HCT116 (cell line): ENCODE measurements at regions not wholly inside any gene's neighbourhood (a gene's known extent, or its start where the extent isn't known, plus 50 kb on each side); places are given as distances from the start of the nearest gene placed in this dataset.
"Not testable (repeated sequence)": the region's sequence is repeated elsewhere in the genome, so short reads cannot be mapped to it uniquely, and the experiment has no call there.

Source experiments
- ATAC-seq: fragments of 200-7000 bp; cut with Tn5 transposase; 2 replicates; pipeline ENCODE4 v1.9.1; 2020; ENCODE audit warnings: mild to moderate bottlenecking, moderate library complexity
- BruUV-seq: library from RNA; stranded (reverse); fragments of 400-500 nt; replicated peaks from 2 replicates; lab custom pipeline; 2021; lab: Mats Ljungman, UMichigan
- CTCF ChIA-PET: fragments of 300-600 bp; sonication (Branson Sonifier 250); formaldehyde crosslinking; loops from one replicate; lab custom pipeline; 2021; ENCODE audit warnings: antibody characterized with exemption; lab: Charles Lee
- POLR2A ChIA-PET: fragments of 300-600, 350-600 bp; sonication (Branson Sonifier 250); formaldehyde crosslinking; loops from one replicate; lab custom pipeline; 2021; ENCODE audit warnings: antibody characterized with exemption; lab: Charles Lee
- RAD21 ChIA-PET, 2 experiments: fragments of 300-600 bp; sonication (Branson Sonifier 250); formaldehyde crosslinking; loops; one replicate each; lab custom pipeline; 2023; ENCODE audit warnings: low total read pairs in 2 of 2; ENCODE audit not compliant: uncharacterized antibody in 2 of 2, unreplicated experiment in 2 of 2, low non-redundant PET in 1 of 2; lab: Charles Lee
- DNase-seq: peaks from one replicate; pipeline ENCODE4 v3.0.0-alpha.2; 2010; ENCODE audit warnings: low read depth, low spot score
- H2AFZ ChIP-seq: fragments of 200-600 bp; shearing (Covaris generic), sonication (generic); 2 replicates; pipeline ENCODE4 v1.6.1; 2017; ENCODE audit warnings: low read depth, mixed run types, mixed read lengths, antibody characterized with exemption, low read length; ENCODE audit not compliant: poor library complexity, severe bottlenecking
- H3K27ac ChIP-seq: 2 replicates; pipeline ENCODE4 v1.5.1; 2012; ENCODE audit warnings: low read depth, low read length
- H3K27me3 ChIP-seq: fragments of 200-600 bp; sonication (generic); 2 replicates; pipeline ENCODE4 v1.6.1; 2016; ENCODE audit warnings: mixed run types, low read length, mixed read lengths; ENCODE audit not compliant: insufficient read depth
- H3K36me3 ChIP-seq, 2 experiments: fragments of 200-500 bp in 1 of 2; fragments of 200-600 bp in 1 of 2; sonication (Bioruptor generic) in 1 of 2; sonication (generic) in 1 of 2; 2 replicates each; pipeline versions ENCODE4 v1.5.1 to v1.6.1; 2014 to 2016; ENCODE audit warnings: low read length in 2 of 2, inconsistent platforms in 1 of 2, mixed read lengths in 1 of 2, mixed run types in 1 of 2; ENCODE audit not compliant: insufficient read depth in 2 of 2, control insufficient read depth in 1 of 2
- H3K4me1 ChIP-seq, 2 experiments: fragments of 200-600 bp in 1 of 2; sonication (generic) in 1 of 2; 2 replicates each; pipeline versions ENCODE4 v1.5.1 to v1.6.1; 2012 to 2017; ENCODE audit warnings: low read length in 2 of 2, inconsistent platforms in 1 of 2, mild to moderate bottlenecking in 1 of 2, mixed read lengths in 1 of 2, mixed run types in 1 of 2, moderate library complexity in 1 of 2; ENCODE audit not compliant: insufficient read depth in 2 of 2, control insufficient read depth in 1 of 2
- H3K4me2 ChIP-seq: fragments of 200-600 bp; sonication (generic); 2 replicates; pipeline ENCODE4 v1.6.1; 2017; ENCODE audit warnings: mixed run types, low read length, mixed read lengths
- H3K4me3 ChIP-seq, 2 experiments: fragments of 200-600 bp in 1 of 2; sonication (generic) in 1 of 2; replicated peaks in 1 of 2; 2 replicates each; pipeline ENCODE4 v1.5.1; 2011 to 2016; ENCODE audit warnings: low read length in 2 of 2, control low read depth in 1 of 2, low read depth in 1 of 2, mild to moderate bottlenecking in 1 of 2, mixed read lengths in 1 of 2, mixed run types in 1 of 2
- H3K79me2 ChIP-seq: fragments of 200-600 bp; sonication (generic); 2 replicates; pipeline ENCODE4 v1.6.1; 2017; ENCODE audit warnings: mild to moderate bottlenecking, mixed run types, low read length, moderate library complexity, mixed read lengths; ENCODE audit not compliant: insufficient read depth
- H3K9ac ChIP-seq: fragments of 200-600 bp; sonication (generic); 2 replicates; pipeline ENCODE4 v1.6.1; 2016; ENCODE audit warnings: low read length, mixed read lengths
- H3K9me2 ChIP-seq: fragments of 200-600 bp; sonication (generic), shearing (Covaris generic); 2 replicates; pipeline ENCODE4 v1.6.1; 2017; ENCODE audit warnings: mixed run types, mild to moderate bottlenecking, moderate library complexity; ENCODE audit not compliant: insufficient read depth
- H3K9me3 ChIP-seq, 2 experiments: fragments of 200-500 bp in 1 of 2; fragments of 200-600 bp in 1 of 2; sonication (Bioruptor generic) in 1 of 2; sonication (generic) in 1 of 2; 2 replicates each; pipeline ENCODE4 v1.6.1; 2014 to 2017; ENCODE audit warnings: low read length in 2 of 2, mixed read lengths in 2 of 2, inconsistent platforms in 1 of 2, low read depth in 1 of 2, mild to moderate bottlenecking in 1 of 2, mixed run types in 1 of 2, moderate library complexity in 1 of 2; ENCODE audit not compliant: control insufficient read depth in 1 of 2, insufficient read depth in 1 of 2
- H4K20me1 ChIP-seq: fragments of 200-600 bp; sonication (generic), shearing (Covaris generic); 2 replicates; pipeline ENCODE4 v1.6.1; 2017; ENCODE audit warnings: mixed run types, mild to moderate bottlenecking, moderate library complexity; ENCODE audit not compliant: insufficient read depth
- CBX3 ChIP-seq: IDR thresholded peaks from 2 replicates; pipeline ENCODE4 v1.6.1; 2012; ENCODE audit warnings: low read depth
- CEBPB ChIP-seq: IDR thresholded peaks from 2 replicates; pipeline ENCODE4 v1.6.1; 2012; ENCODE audit warnings: low read depth
- ELF1 ChIP-seq: IDR thresholded peaks from 2 replicates; pipeline ENCODE4 v1.6.1; 2012; ENCODE audit warnings: low read depth, borderline replicate concordance
- EZH2phosphoT487 ChIP-seq: fragments of 200-600 bp; IDR thresholded peaks from 2 replicates; pipeline ENCODE4 v1.6.1; 2018; ENCODE audit warnings: antibody characterized with exemption, borderline replicate concordance
- FOSL1 ChIP-seq: IDR thresholded peaks from 2 replicates; pipeline ENCODE4 v1.6.1; 2012; ENCODE audit warnings: low read depth
- JUND ChIP-seq: IDR thresholded peaks from 2 replicates; pipeline ENCODE4 v1.6.1; 2012
- POLR2A ChIP-seq: IDR thresholded peaks from 2 replicates; pipeline ENCODE4 v1.7.0; 2011; ENCODE audit warnings: borderline replicate concordance; ENCODE audit not compliant: insufficient read depth, insufficient read length; ENCODE audit errors: extremely low read depth
- POLR2AphosphoS5 ChIP-seq: IDR thresholded peaks from 2 replicates; pipeline ENCODE4 v1.6.1; 2011; ENCODE audit warnings: mild to moderate bottlenecking, low read depth, low read length, moderate library complexity
- SIN3A ChIP-seq: IDR thresholded peaks from 2 replicates; pipeline ENCODE4 v1.6.1; 2012; ENCODE audit warnings: low read depth
- TCF7L2 ChIP-seq: IDR thresholded peaks from 2 replicates; pipeline ENCODE4 v1.7.0; 2011; ENCODE audit warnings: borderline replicate concordance, inconsistent platforms; ENCODE audit not compliant: insufficient read depth, insufficient read length; ENCODE audit errors: extremely low read depth
- ZFX ChIP-seq: fragments of 450-650 bp; IDR thresholded peaks from 2 replicates; pipeline ENCODE4 v1.6.1; 2017
- ZNF274 ChIP-seq: fragments of 200-500 bp; sonication (Bioruptor generic); IDR thresholded peaks from 2 replicates; pipeline ENCODE4 v1.6.1; 2014; ENCODE audit warnings: mild to moderate bottlenecking, low read depth, low read length, inconsistent platforms
- intact Hi-C: fragments of 100-400 bp; cut with micrococcal nuclease; formaldehyde crosslinking; loops from 2 replicates; pipeline ENCODE4 v1.10.0; 2022
- TF ChIP-seq, protein P1 (sequence below): IDR thresholded peaks from 2 replicates; pipeline ENCODE4 v1.6.1; 2011; ENCODE audit warnings: mild to moderate bottlenecking, low read length, moderate library complexity; ENCODE audit not compliant: insufficient replicate concordance; ENCODE audit errors: extremely low read depth
- TF ChIP-seq, protein P2 (sequence below): IDR thresholded peaks from 2 replicates; pipeline ENCODE4 v1.6.1; 2012

DNA sequence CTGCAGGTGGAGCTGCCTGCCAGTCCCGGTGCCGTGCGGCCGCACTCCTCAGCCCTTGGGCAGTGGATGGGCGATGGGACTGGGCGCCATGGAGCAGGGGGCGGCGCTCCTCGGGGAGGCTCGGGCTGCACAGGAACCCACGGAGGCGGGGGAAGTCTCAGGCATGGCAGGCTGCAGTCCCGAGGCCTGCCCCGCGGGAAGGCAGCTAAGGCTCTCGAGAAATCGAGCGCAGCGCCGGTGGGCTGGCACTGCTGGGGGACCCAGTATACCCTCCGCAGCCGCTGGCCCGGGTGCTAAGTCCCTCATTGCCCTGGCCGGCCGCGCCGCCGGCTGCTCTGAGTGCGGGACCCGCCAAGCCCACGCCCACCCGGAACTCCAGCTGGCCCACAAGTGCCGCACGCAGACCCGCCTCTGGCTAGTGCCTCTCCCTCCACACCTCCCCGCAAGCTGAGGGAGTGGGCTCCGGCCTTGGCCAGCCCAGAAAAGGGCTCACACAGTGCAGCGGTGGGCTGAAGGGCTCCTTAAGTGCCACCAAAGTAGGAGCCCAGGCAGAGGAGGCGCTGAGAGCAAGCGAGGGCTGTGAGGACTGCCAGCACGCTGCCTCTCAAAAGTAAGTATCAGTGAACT lies 875.8 kb downstream of the LRFN5 start:
- H3K27me3 ChIP-seq, H3K4me1 ChIP-seq, H2AFZ ChIP-seq, H3K27ac ChIP-seq, H4K20me1 ChIP-seq, H3K4me3 ChIP-seq, H3K79me2 ChIP-seq, CTCF ChIA-PET, H3K9me3 ChIP-seq, BruUV-seq, H3K4me2 ChIP-seq, H3K9me2 ChIP-seq, DNase-seq, intact Hi-C loops, POLR2A ChIA-PET, H3K9ac ChIP-seq, RAD21 ChIA-PET, H3K36me3 ChIP-seq, ATAC-seq: not testable (repeated sequence)

DNA sequence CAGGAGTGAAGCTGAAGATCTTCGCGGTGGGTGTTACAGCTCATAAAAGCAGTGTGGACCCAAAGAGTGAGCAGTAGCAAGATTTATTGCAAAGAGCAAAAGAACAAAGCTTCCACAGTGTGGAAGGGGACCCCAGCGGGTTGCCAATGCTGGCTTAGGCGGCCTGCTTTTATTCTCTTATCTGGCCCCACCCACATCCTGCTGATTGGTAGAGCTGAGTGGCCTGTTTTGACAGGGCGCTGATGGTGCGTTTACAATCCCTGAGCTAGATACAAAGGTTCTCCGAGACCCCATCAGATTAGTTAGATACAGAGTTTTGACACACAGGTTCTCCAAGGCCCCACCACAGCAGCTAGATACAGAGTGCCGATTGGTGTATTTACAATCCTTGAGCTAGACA lies 875.0 kb downstream of the LRFN5 start:
- H3K27me3 ChIP-seq, H3K4me1 ChIP-seq, intact Hi-C loops, CTCF ChIA-PET, H3K27ac ChIP-seq, RAD21 ChIA-PET, H3K9me3 ChIP-seq, BruUV-seq, H3K9ac ChIP-seq, H3K9me2 ChIP-seq, H4K20me1 ChIP-seq, H2AFZ ChIP-seq, H3K4me3 ChIP-seq, H3K4me2 ChIP-seq, ATAC-seq, H3K36me3 ChIP-seq, DNase-seq, POLR2A ChIA-PET, H3K79me2 ChIP-seq: not testable (repeated sequence)

DNA sequence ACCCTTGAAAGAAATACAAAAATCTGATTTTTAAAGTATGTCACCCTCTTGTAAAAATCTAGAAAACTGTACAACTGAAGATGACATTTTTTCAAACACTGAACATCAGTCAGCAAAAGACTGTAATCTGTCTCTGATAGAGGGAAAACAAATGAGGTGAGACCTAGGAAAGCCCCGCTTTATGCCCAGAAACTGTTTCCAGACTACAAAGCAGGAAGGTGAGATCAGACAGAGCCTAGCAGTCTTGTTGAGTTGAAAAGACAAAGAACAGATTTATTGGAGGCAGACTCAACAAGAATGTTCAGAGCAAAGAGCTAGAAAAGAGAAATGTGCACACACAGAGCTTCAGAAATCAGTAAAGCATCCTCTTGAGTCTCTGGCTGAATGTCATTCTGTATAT lies 873.6 kb downstream of the LRFN5 start:
- ATAC-seq (no peak), DNase-seq (no peak)
- Histone ChIP-seq H4K20me1 (no peaks in the 10 kb centered on the region), H3K9me2 (no peaks in the 10 kb centered on the region), H3K36me3 (no peaks in the 10 kb centered on the region), H3K27ac (no peak overlapping the region), H3K4me1 (no peaks in the 10 kb centered on the region), H3K27me3 (no peaks in the 10 kb centered on the region), H3K4me3 (no peak overlapping the region), H2AFZ (no peak overlapping the region), H3K4me2 (no peak overlapping the region), H3K9me3 (no peaks in the 10 kb centered on the region; a peak in 2 of 4 replicates), H3K79me2 (no peaks in the 10 kb centered on the region), H3K9ac (no peak overlapping the region)
- ChIA-PET POLR2A (no interaction called here), RAD21 (no interaction called here), CTCF (no interaction called here)
- intact Hi-C loops: no loop called here
- no TSS peak for BruUV-seq
- no peak for TF ChIP-seq POLR2AphosphoS5
- no peak for TF ChIP-seq ELF1
- TF ChIP-seq JUND: no peak
- TF ChIP-seq FOSL1: no peak
- TF ChIP-seq ZNF274: no peak
- no peak for TF ChIP-seq TCF7L2
- no peak for TF ChIP-seq SIN3A
- TF ChIP-seq POLR2A: no peak
- no peak for TF ChIP-seq EZH2phosphoT487
- TF ChIP-seq, protein P1, sequence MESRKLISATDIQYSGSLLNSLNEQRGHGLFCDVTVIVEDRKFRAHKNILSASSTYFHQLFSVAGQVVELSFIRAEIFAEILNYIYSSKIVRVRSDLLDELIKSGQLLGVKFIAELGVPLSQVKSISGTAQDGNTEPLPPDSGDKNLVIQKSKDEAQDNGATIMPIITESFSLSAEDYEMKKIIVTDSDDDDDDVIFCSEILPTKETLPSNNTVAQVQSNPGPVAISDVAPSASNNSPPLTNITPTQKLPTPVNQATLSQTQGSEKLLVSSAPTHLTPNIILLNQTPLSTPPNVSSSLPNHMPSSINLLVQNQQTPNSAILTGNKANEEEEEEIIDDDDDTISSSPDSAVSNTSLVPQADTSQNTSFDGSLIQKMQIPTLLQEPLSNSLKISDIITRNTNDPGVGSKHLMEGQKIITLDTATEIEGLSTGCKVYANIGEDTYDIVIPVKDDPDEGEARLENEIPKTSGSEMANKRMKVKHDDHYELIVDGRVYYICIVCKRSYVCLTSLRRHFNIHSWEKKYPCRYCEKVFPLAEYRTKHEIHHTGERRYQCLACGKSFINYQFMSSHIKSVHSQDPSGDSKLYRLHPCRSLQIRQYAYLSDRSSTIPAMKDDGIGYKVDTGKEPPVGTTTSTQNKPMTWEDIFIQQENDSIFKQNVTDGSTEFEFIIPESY: no peak
- TF ChIP-seq, protein P2, sequence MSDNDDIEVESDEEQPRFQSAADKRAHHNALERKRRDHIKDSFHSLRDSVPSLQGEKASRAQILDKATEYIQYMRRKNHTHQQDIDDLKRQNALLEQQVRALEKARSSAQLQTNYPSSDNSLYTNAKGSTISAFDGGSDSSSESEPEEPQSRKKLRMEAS: no peak
- no peak for TF ChIP-seq ZFX
- TF ChIP-seq CBX3: no peak
- no peak for TF ChIP-seq CEBPB
